A673 (cell line): ENCODE measurements at regions not wholly inside any gene's neighbourhood (a gene's known extent, or its start where the extent isn't known, plus 50 kb on each side); places are given as distances from the start of the nearest gene placed in this dataset.
"Not testable (repeated sequence)": the region's sequence is repeated elsewhere in the genome, so short reads cannot be mapped to it uniquely, and the experiment has no call there.

ENCODE experiments used
- BruUV-seq: library from RNA; stranded (reverse); fragments of 400-500 nt; replicated peaks from 2 replicates; lab custom pipeline; 2021; lab: Mats Ljungman, UMichigan
- CTCF ChIA-PET: fragments of 300-600 bp; sonication (Branson Sonifier 250); formaldehyde crosslinking; loops from one replicate; lab custom pipeline; 2022; ENCODE audit warnings: antibody characterized with exemption; lab: Charles Lee
- POLR2A ChIA-PET: fragments of 300-600 bp; sonication (Branson Sonifier 250); formaldehyde crosslinking; loops from one replicate; lab custom pipeline; 2022; ENCODE audit warnings: antibody characterized with exemption; ENCODE audit not compliant: low non-redundant PET; lab: Charles Lee
- DNase-seq: peaks from one replicate; pipeline ENCODE4 v3.0.0-alpha.2; 2015; ENCODE audit warnings: low spot score
- H3K27ac ChIP-seq: fragments of 200-600 bp; sonication (generic); 2 replicates; pipeline ENCODE4 v1.5.1; 2016; ENCODE audit warnings: mixed run types, low read depth, mild to moderate bottlenecking, mixed read lengths, antibody characterized with exemption, low read length; ENCODE audit not compliant: poor library complexity, severe bottlenecking
- H3K27me3 ChIP-seq: fragments of 200-600 bp; sonication (generic); replicated peaks from 2 replicates; pipeline ENCODE4 v1.6.1; 2017; ENCODE audit warnings: mixed run types, low read depth, mild to moderate bottlenecking, mixed read lengths, antibody characterized with exemption, low read length; ENCODE audit not compliant: insufficient read depth, poor library complexity
- H3K36me3 ChIP-seq: fragments of 200-600 bp; sonication (generic); 2 replicates; pipeline ENCODE4 v1.6.1; 2016; ENCODE audit warnings: mixed run types, mild to moderate bottlenecking, mixed read lengths, antibody characterized with exemption, low read length; ENCODE audit not compliant: insufficient read depth, poor library complexity, severe bottlenecking
- H3K4me1 ChIP-seq: fragments of 200-600 bp; sonication (generic); 2 replicates; pipeline ENCODE4 v1.6.1; 2017; ENCODE audit warnings: mixed run types, mild to moderate bottlenecking, mixed read lengths, antibody characterized with exemption, low read length; ENCODE audit not compliant: insufficient read depth, poor library complexity, severe bottlenecking
- H3K4me3 ChIP-seq: fragments of 200-600 bp; sonication (generic); 2 replicates; pipeline ENCODE4 v1.5.1; 2016; ENCODE audit warnings: low read depth, mixed run types, mild to moderate bottlenecking, mixed read lengths, low read length; ENCODE audit not compliant: poor library complexity, severe bottlenecking
- H3K9me3 ChIP-seq: fragments of 200-600 bp; sonication (generic); 2 replicates; pipeline ENCODE4 v1.6.1; 2016; ENCODE audit warnings: mixed run types, low read depth, mild to moderate bottlenecking, mixed read lengths, antibody characterized with exemption, low read length; ENCODE audit not compliant: poor library complexity, severe bottlenecking
- EZH2 ChIP-seq: fragments of 200-600 bp; sonication (generic); IDR thresholded peaks from 2 replicates; pipeline ENCODE4 v1.6.1; 2017; ENCODE audit warnings: borderline replicate concordance, low read depth, mild to moderate bottlenecking, mixed read lengths, antibody characterized with exemption, low read length; ENCODE audit not compliant: poor library complexity, severe bottlenecking
- intact Hi-C: fragments of 100-400 bp; cut with micrococcal nuclease; formaldehyde crosslinking; loops from one replicate; pipeline ENCODE4 v1.10.0; 2022; ENCODE audit not compliant: unreplicated experiment
- TF ChIP-seq, protein P1 (sequence below): fragments of 300-800, 200-600 bp; sonication (generic); conservative IDR thresholded peaks from 2 replicates; pipeline ENCODE4 v1.5.1; 2017; ENCODE audit warnings: low read depth, mild to moderate bottlenecking, antibody characterized with exemption, low read length, moderate library complexity, mixed read lengths

- H3K36me3 ChIP-seq = no peaks in the 10 kb centered on the region
- intact Hi-C loops = loop anchor here (10.0 kb wide), 1 partner anchor 797 kb away; no protein-coding TSS in a partner anchor
- POLR2A ChIA-PET = no interaction called here
- H3K4me3 ChIP-seq = no peak overlapping the region
- H3K27ac ChIP-seq = no peak overlapping the region
- no peak for DNase-seq
- peaks cover 14% of the 10 kb centered on the region for H3K4me1 ChIP-seq
- BruUV-seq = no TSS peak
- TF ChIP-seq, protein P1, sequence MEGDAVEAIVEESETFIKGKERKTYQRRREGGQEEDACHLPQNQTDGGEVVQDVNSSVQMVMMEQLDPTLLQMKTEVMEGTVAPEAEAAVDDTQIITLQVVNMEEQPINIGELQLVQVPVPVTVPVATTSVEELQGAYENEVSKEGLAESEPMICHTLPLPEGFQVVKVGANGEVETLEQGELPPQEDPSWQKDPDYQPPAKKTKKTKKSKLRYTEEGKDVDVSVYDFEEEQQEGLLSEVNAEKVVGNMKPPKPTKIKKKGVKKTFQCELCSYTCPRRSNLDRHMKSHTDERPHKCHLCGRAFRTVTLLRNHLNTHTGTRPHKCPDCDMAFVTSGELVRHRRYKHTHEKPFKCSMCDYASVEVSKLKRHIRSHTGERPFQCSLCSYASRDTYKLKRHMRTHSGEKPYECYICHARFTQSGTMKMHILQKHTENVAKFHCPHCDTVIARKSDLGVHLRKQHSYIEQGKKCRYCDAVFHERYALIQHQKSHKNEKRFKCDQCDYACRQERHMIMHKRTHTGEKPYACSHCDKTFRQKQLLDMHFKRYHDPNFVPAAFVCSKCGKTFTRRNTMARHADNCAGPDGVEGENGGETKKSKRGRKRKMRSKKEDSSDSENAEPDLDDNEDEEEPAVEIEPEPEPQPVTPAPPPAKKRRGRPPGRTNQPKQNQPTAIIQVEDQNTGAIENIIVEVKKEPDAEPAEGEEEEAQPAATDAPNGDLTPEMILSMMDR = no peak
- no peak for TF ChIP-seq EZH2
- CTCF ChIA-PET = no interaction called here
- H3K27me3 ChIP-seq = no peaks in the 10 kb centered on the region
- no peaks in the 10 kb centered on the region for H3K9me3 ChIP-seq
Measured at GRCh38 chr13:21291840-21292239, 115.4 kb downstream of the MRPL57 start.

DNA sequence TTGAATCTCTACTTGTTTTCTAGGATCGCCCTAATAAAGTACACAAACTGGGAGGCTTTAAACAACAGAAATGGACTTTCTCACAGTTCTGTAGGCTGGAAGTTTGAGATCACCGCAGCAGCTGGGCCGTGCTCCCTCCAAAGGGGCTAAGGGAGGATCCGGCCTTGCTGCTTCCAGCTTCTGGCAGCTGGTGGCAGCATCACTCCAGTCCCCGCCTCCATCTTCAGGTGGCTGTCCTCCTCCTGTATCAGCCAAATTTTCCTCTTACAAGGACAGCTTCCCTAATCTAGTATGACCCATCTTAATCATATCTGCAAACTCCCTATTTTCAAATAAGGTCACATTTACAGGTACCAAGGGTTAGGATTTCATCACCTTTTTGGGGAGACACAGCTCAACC is 120.5 kb downstream of the MRPL57 start:
- H3K9me3 ChIP-seq, BruUV-seq, H3K36me3 ChIP-seq, H3K27me3 ChIP-seq: not testable (repeated sequence)
- intact Hi-C loops = loop anchor here (1.0 to 10.0 kb wide), 7 partner anchors 55 to 1480 kb away; partner anchors contain the start of gene ZDHHC20
- DNase-seq = peak; percentile 89
- ChIA-PET POLR2A (interaction anchor here (0.6 kb wide), 1 partner anchor 99 kb away, joined by 3 read pairs; no protein-coding TSS in a partner anchor), CTCF (interaction anchor here (0.6 to 1.7 kb wide), 4 partner anchors 99 to 180 kb away, joined by 3 to 9 read pairs (median 3); partner anchors contain the start of gene ZDHHC20)
- TF ChIP-seq, protein P1 = peak; percentile 74
- peaks cover 25% of the 10 kb centered on the region for H3K4me1 ChIP-seq
- peak overlapping the region; percentile 70 for H3K27ac ChIP-seq
- H3K4me3 ChIP-seq = peak overlapping the region; percentile 24

DNA sequence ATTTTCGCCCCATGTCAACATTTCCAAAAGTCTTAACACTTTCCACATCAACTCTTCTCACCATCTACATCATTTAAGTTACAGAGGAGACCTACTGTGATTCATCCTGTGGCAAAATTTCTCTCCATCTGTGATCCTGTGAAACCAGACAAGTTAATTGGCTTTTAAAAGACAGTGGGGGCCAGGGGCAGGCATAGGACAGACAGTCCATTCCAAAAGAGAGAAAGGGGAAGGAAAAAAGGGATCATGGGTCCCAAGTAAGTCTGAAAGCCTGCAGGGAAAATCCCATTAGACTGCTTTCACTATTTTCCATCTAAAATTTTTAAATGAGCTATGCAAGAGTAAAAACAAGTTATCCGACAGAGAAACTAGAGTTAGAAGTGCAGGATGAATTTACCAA is 121.0 kb downstream of the MRPL57 start:
- TF ChIP-seq, protein P1 = no peak
- POLR2A ChIA-PET = interaction anchor here (0.6 kb wide), 1 partner anchor 99 kb away, joined by 3 read pairs; no protein-coding TSS in a partner anchor
- DNase-seq = peak; percentile 53
- no TSS peak for BruUV-seq
- Histone ChIP-seq H3K4me1 (peaks cover 25% of the 10 kb centered on the region), H3K4me3 (peak overlapping the region; percentile 86), H3K9me3 (no peaks in the 10 kb centered on the region), H3K27ac (peak overlapping the region; percentile 70), H3K27me3 (no peaks in the 10 kb centered on the region), H3K36me3 (no peaks in the 10 kb centered on the region)
- CTCF ChIA-PET = interaction anchor here (0.8 to 1.7 kb wide), 3 partner anchors 99 to 180 kb away, joined by 3 to 9 read pairs (median 3); partner anchors contain the start of gene ZDHHC20
- intact Hi-C loops = loop anchor here (1.0 to 10.0 kb wide), 7 partner anchors 55 to 1480 kb away; partner anchors contain the start of gene ZDHHC20
